Gastrocnemius medialis (tissue), 4 donors: ENCODE measurements at regions not wholly inside any gene's neighbourhood (a gene's known extent, or its start where the extent isn't known, plus 50 kb on each side); places are given as distances from the start of the nearest gene placed in this dataset.
A peak's percentile ranks its signal among the peaks of the same experiment; 100 is the strongest.

Experiments
- ATAC-seq, 2 donors: fragments of 150-250 bp; one replicate each; pipeline ENCODE4 v1.9.1; 2016
- DNase-seq, 2 donors: peaks; one replicate each; pipeline ENCODE4 v3.0.0-alpha.2; 2019
- H3K27ac ChIP-seq, 4 donors: fragments of 200-600 bp; sonication (generic); 1 replicate in 1 of 4; 2 replicates in 3 of 4; pipeline ENCODE4 v1.5.1; 2016 to 2018; ENCODE audit warnings: mild to moderate bottlenecking in 2 of 4, moderate library complexity in 1 of 4
- H3K27me3 ChIP-seq, 3 donors: fragments of 200-600 bp; sonication (generic) in 2 of 3; 1 replicate in 1 of 3; 2 replicates in 2 of 3; pipeline versions ENCODE4 v1.5.1 to v1.6.0; 2016 to 2019; ENCODE audit warnings: mild to moderate bottlenecking in 1 of 3, moderate library complexity in 1 of 3
- H3K36me3 ChIP-seq, 2 donors: fragments of 200-600 bp; sonication (generic) in 1 of 2; one replicate each; pipeline ENCODE4 v1.5.1; 2017 to 2018
- H3K4me1 ChIP-seq, 2 donors: fragments of 200-600 bp; sonication (generic) in 1 of 2; one replicate each; pipeline ENCODE4 v1.5.1; 2016 to 2017; ENCODE audit warnings: mild to moderate bottlenecking in 2 of 2
- H3K4me3 ChIP-seq, 4 donors: fragments of 200-600 bp; sonication (generic) in 3 of 4; 1 replicate in 1 of 4; 2 replicates in 3 of 4; pipeline ENCODE4 v1.5.1; 2016 to 2019; ENCODE audit warnings: mild to moderate bottlenecking in 2 of 4
- H3K9me3 ChIP-seq, 3 donors: fragments of 200-600 bp; sonication (generic) in 2 of 3; 1 replicate in 1 of 3; 2 replicates in 2 of 3; pipeline ENCODE4 v1.5.1; 2016 to 2019
- CTCF ChIP-seq, 5 experiments: fragments of 450-650 bp in 3 of 5; fragments of 200-600 bp in 2 of 5; sonication (generic) in 2 of 5; IDR thresholded peaks in 4 of 5; conservative IDR thresholded peaks in 1 of 5; 1 replicate in 4 of 5; 2 replicates in 1 of 5; pipeline ENCODE4 v1.5.1; 2016 to 2019; ENCODE audit warnings: antibody characterized with exemption in 5 of 5, mild to moderate bottlenecking in 3 of 5, moderate library complexity in 3 of 5
- POLR2A ChIP-seq, 2 donors: fragments of 450-650 bp; IDR thresholded peaks; one replicate each; pipeline ENCODE4 v1.6.1; 2017; ENCODE audit warnings: antibody characterized with exemption in 2 of 2, mild to moderate bottlenecking in 2 of 2, moderate library complexity in 2 of 2
- in situ Hi-C, 4 donors: fragments of 200-750 bp; cut with MboI; loops; one replicate each; pipeline versions ENCODE4 v1.15.0 to v1.8.0; 2017; ENCODE audit warnings: low sequenced_read_pairs in 4 of 4
- intact Hi-C: fragments of 100-400 bp; cut with DNase I; formaldehyde crosslinking; loops from one replicate; pipeline ENCODE4 v1.15.1; 2023; ENCODE audit warnings: low total_unique reads

GRCh38 chr13:21318891-21319532 is 140.1 kb downstream of the ZDHHC20 start:
- intact Hi-C loops: no loop called here
- DNase-seq: no peak
- no peaks in the 10 kb centered on the region for H3K9me3 ChIP-seq
- no peak overlapping the region for H3K27ac ChIP-seq
- no peaks in the 10 kb centered on the region for H3K27me3 ChIP-seq
- TF ChIP-seq CTCF (IDR thresholded peaks at IDR 0.05 in 4 of 5, conservative IDR thresholded peaks at IDR 0.05 in 1 of 5) (no peak), POLR2A (IDR thresholded peaks at IDR 0.05) (no peak)
- H3K4me1 ChIP-seq: no peaks in the 10 kb centered on the region
- H3K4me3 ChIP-seq: peak overlapping the region in 1 of 4 donors; percentile 28
- no peaks in the 10 kb centered on the region for H3K36me3 ChIP-seq
- no peak for ATAC-seq
- in situ Hi-C loops: no loop called here

- TF ChIP-seq POLR2A (IDR thresholded peaks at IDR 0.05) (no peak), CTCF (IDR thresholded peaks at IDR 0.05 in 4 of 5, conservative IDR thresholded peaks at IDR 0.05 in 1 of 5) (no peak)
- no peak for ATAC-seq
- H3K9me3 ChIP-seq: no peaks in the 10 kb centered on the region
- H3K27me3 ChIP-seq: no peaks in the 10 kb centered on the region
- no peaks in the 10 kb centered on the region for H3K36me3 ChIP-seq
- intact Hi-C loops (no loop called here), in situ Hi-C loops (no loop called here)
- DNase-seq: no peak
- no peak overlapping the region for H3K4me3 ChIP-seq
- no peak overlapping the region for H3K27ac ChIP-seq
- H3K4me1 ChIP-seq: no peaks in the 10 kb centered on the region
These were observed 139.0 kb downstream of the ZDHHC20 start for GRCh38 chr13:21319869-21320641.

GRCh38 chr13:21320642-21321034 is 138.5 kb downstream of the ZDHHC20 start:
- in situ Hi-C loops: no loop called here
- Histone ChIP-seq H3K27ac (no peak overlapping the region), H3K4me1 (no peaks in the 10 kb centered on the region), H3K9me3 (no peaks in the 10 kb centered on the region), H3K4me3 (no peak overlapping the region), H3K27me3 (no peaks in the 10 kb centered on the region), H3K36me3 (no peaks in the 10 kb centered on the region)
- TF ChIP-seq CTCF (IDR thresholded peaks at IDR 0.05 in 4 of 5, conservative IDR thresholded peaks at IDR 0.05 in 1 of 5): no peak
- no peak for TF ChIP-seq POLR2A (IDR thresholded peaks at IDR 0.05)
- ATAC-seq: no peak
- DNase-seq: no peak
- intact Hi-C loops: no loop called here

GRCh38 chr13:21321269-21321668 is 137.8 kb downstream of the ZDHHC20 start:
- H3K4me1 ChIP-seq: peaks cover 0 to 3% of the 10 kb centered on the region in 2 donors
- no peaks in the 10 kb centered on the region for H3K27me3 ChIP-seq
- ATAC-seq (no peak), DNase-seq (no peak)
- no peaks in the 10 kb centered on the region for H3K36me3 ChIP-seq
- H3K27ac ChIP-seq: no peak overlapping the region
- intact Hi-C loops: no loop called here
- no peak overlapping the region for H3K4me3 ChIP-seq
- in situ Hi-C loops: no loop called here
- H3K9me3 ChIP-seq: no peaks in the 10 kb centered on the region
- TF ChIP-seq POLR2A (IDR thresholded peaks at IDR 0.05): no peak
- TF ChIP-seq CTCF (IDR thresholded peaks at IDR 0.05 in 4 of 5, conservative IDR thresholded peaks at IDR 0.05 in 1 of 5): no peak
